WI38 (cell line): ENCODE measurements at regions not wholly inside any gene's neighbourhood (a gene's known extent, or its start where the extent isn't known, plus 50 kb on each side); places are given as distances from the start of the nearest gene placed in this dataset.

ENCODE experiments used
- H3K4me3 ChIP-seq: 2 replicates; pipeline ENCODE4 v1.5.1; 2011; ENCODE audit warnings: low read depth, mild to moderate bottlenecking, control low read depth, low read length
- TF ChIP-seq, protein P1 (sequence below): IDR thresholded peaks from 2 replicates; pipeline ENCODE4 v1.5.1; 2012; ENCODE audit warnings: low read depth, mild to moderate bottlenecking, control low read depth, low read length

DNA sequence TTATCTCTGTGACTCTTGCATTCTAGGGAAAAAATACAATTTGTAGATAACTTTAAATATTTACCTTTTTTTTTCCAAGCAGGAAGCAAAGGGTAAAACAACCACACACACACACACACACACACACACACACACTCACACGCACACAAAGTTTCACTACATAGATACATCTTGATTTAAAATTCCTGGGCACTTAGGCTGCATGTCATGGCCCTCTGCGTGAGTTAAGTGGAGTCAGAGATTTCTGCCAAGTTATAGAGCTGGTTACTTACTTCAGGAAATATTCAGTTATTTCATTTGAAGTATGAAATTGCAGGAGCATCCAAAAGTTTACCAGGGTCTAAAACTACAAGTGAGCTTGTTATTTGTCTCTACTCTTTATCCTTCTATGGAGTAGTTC, 612.0 kb downstream of the IRS1 start:
- TF ChIP-seq, protein P1, sequence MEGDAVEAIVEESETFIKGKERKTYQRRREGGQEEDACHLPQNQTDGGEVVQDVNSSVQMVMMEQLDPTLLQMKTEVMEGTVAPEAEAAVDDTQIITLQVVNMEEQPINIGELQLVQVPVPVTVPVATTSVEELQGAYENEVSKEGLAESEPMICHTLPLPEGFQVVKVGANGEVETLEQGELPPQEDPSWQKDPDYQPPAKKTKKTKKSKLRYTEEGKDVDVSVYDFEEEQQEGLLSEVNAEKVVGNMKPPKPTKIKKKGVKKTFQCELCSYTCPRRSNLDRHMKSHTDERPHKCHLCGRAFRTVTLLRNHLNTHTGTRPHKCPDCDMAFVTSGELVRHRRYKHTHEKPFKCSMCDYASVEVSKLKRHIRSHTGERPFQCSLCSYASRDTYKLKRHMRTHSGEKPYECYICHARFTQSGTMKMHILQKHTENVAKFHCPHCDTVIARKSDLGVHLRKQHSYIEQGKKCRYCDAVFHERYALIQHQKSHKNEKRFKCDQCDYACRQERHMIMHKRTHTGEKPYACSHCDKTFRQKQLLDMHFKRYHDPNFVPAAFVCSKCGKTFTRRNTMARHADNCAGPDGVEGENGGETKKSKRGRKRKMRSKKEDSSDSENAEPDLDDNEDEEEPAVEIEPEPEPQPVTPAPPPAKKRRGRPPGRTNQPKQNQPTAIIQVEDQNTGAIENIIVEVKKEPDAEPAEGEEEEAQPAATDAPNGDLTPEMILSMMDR = no peak
- no peak overlapping the region for H3K4me3 ChIP-seq

DNA sequence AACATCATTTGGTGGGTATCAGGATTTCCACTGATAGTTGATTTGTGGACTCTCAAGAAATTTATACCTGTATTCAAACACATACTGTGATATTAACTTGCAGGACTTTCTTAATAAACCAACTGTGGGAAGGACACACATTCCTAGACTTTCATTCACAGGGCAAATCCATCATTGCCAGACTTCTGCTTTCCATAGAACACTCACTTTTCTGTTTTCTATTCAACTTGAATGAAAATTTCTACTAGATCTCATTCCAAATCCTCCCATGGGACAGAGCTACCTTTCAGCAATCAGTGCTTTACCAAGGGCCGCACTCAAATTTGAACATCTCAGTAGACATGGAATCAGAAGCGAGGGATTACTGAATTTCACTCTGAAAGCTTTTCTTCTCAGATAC, 612.5 kb downstream of the IRS1 start:
- no peak overlapping the region for H3K4me3 ChIP-seq
- TF ChIP-seq, protein P1 = no peak

DNA sequence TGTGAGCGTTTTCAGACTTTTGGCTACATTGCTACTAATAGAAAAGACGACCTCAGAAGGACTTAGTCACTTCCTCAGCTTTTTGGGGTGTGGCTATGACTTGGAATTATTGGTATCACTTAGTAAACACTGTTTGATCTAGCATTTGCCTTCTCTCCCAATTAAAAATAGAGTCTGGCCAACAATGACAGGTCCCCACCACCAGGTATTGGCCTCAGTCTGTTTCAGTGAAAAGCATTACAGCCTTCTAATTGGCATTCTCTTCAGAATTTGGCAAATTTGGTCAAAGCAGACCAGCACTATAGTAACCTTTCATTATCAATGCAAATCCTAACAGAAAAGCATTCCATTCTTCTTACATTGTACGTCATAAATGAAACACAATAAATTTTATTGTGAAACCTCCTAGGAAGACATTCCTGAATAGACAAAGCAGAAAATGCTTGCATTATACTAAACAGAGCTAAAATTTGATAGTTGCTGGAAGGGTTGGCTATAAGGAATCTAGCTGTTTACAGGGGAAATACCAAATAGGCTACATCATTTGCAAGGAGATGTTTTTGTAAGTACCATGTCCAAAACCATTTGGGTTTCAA, 613.9 kb downstream of the IRS1 start:
- TF ChIP-seq, protein P1 = no peak
- H3K4me3 ChIP-seq = peak overlapping the region; percentile 53

DNA sequence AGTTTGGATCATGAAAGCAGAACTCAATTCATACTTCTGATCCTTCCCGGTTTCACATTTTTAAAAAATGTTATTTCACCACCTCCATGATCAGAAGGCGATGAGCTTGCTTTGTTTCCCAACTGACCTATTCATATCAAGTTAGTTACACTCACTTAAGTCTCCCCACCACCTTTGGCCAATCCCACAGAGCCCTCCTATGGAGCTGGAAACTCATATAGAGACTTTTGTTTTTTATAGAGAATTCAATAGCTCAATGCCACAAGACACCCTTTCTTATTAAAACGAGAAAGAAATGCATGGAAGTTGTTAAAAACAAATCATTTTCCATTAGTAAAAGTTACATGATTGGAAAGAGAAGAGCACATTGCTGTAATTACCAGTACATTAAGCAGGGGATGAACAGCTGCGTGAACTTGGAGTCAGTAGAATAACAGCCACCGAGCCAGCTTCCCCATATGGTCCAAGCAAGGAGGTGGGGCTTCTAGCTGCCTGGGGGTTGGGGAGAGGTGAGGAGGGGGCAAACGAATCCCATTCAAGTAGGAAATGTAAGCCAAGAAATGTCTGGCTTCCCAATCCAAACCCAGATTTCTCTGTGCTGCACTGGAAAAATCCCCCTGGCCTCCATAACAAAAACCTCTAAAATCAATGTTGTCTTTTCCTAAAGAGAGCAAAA, 614.5 kb downstream of the IRS1 start:
- TF ChIP-seq, protein P1 = no peak
- H3K4me3 ChIP-seq = peak overlapping the region; percentile 53

DNA sequence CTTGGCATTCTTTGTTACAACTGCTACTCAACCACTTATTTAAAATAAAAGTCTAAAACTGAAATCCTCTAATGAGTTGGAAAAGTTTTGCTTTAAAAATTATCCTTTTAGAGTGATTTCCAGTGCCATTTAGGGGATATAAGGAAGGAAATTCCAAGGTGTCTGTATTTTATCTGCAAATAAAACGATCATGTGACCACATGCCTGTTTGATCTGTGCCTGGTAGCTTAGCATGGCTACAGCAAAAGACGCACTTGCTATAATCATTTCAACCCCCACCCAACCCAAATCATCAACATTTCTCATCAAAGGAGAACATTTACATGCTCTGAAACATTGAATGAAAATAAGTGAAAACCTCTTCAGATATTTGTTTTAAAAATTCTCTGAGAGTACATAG, 615.1 kb downstream of the IRS1 start:
- TF ChIP-seq, protein P1 = no peak
- H3K4me3 ChIP-seq = peak overlapping the region; percentile 53

DNA sequence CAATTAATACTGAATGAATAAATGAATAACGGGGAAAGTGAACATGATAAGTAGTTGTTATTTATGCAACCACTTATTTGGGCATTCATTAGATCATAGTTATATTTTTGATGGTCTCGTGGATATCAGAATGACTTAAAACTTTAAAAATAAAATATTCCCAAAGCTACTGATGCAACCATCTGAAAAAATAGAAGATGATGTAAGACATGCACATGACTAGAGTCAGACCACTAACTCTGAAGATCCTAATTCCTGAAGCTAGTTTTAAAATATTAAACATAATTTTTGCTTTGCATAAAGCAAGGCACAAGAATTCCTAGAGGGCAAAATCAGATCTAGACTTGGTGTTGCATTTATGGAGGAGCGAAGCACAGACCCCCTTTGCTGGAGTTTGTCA, 616.1 kb downstream of the IRS1 start:
- TF ChIP-seq, protein P1 = no peak
- H3K4me3 ChIP-seq = no peak overlapping the region

DNA sequence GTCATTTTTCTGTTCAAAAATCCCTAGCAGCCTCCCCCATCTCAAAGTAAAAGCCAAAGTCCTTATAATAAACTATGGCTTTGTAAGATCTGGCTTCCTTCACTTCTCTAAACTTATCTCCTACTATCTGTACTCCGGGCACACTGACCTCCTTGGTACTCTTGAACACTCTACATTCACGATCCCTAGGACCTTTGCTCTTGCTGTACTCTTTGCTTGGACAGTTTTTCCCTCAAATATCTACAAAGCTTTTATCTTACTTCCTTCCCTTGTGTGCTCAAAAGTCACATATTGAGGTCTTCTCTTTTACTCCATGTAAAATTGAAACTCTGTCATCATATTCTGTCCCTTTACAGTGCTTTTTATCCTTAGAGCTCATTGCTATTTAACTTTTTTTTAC, 616.6 kb downstream of the IRS1 start:
- TF ChIP-seq, protein P1 = no peak

More for the DNA sequence above, 616.6 kb downstream of the IRS1 start:
- H3K4me3 ChIP-seq = no peak overlapping the region
